ENCODE measurements at regions not wholly inside any gene's neighbourhood (a gene's known extent, or its start where the extent isn't known, plus 50 kb on each side); places are given as distances from the start of the nearest gene placed in this dataset.

- TF ChIP-seq POLR2A (IDR thresholded peaks at IDR 0.05): no peak
- no peak for TF ChIP-seq POLR2AphosphoS5 (IDR thresholded peaks at IDR 0.05)
These were observed 71.7 kb upstream of the SGK1 start for GRCh38 chr6:134389658-134390057.

All from prostate gland (tissue), 1 donor.